IMR-90 (cell line): ENCODE measurements at regions not wholly inside any gene's neighbourhood (a gene's known extent, or its start where the extent isn't known, plus 50 kb on each side); places are given as distances from the start of the nearest gene placed in this dataset.

Experiments
- ATAC-seq: fragments of 200-7000 bp; cut with Tn5 transposase; 2 replicates; pipeline ENCODE4 v1.9.1; 2020; ENCODE audit warnings: low read depth, mild to moderate bottlenecking, moderate library complexity
- BruUV-seq: library from RNA; stranded (reverse); fragments of 400-500 nt; replicated peaks from 2 replicates; lab custom pipeline; 2021; lab: Mats Ljungman, UMichigan
- CTCF ChIA-PET: fragments of 300-600 bp; formaldehyde crosslinking; extraction: SDS; loops from one replicate; lab custom pipeline; 2021; ENCODE audit warnings: antibody characterized with exemption; lab: Yijun Ruan, JAX
- POLR2A ChIA-PET: fragments of 300-600 bp; sonication (Branson Sonifier 250); formaldehyde crosslinking; loops from one replicate; lab custom pipeline; 2022; ENCODE audit warnings: antibody characterized with exemption; ENCODE audit not compliant: unreplicated experiment; lab: Charles Lee
- DNase-seq: peaks from one replicate; pipeline ENCODE4 v3.0.0; 2013
- H2AFZ ChIP-seq: replicated peaks from 2 replicates; pipeline ENCODE3; 2013; ENCODE audit warnings: low read length, mild to moderate bottlenecking; ENCODE audit not compliant: poor library complexity
- H2AK5ac ChIP-seq: 2 replicates; pipeline ENCODE4 v1.6.1; 2013; ENCODE audit warnings: low read depth, low read length, inconsistent platforms
- H2AK9ac ChIP-seq: replicated peaks from 2 replicates; pipeline ENCODE3; 2013; ENCODE audit warnings: mild to moderate bottlenecking, low read depth, low read length, moderate library complexity; ENCODE audit not compliant: poor library complexity
- H2BK120ac ChIP-seq: 2 replicates; pipeline ENCODE4 v1.6.1; 2013; ENCODE audit warnings: low read depth, low read length, inconsistent platforms
- H2BK15ac ChIP-seq: 3 replicates; pipeline ENCODE4 v1.6.1; 2013; ENCODE audit warnings: low read depth, low read length, inconsistent platforms
- H2BK20ac ChIP-seq: 2 replicates; pipeline ENCODE4 v1.6.1; 2013; ENCODE audit warnings: low read depth, mild to moderate bottlenecking, inconsistent platforms, low read length, moderate library complexity
- H2BK5ac ChIP-seq: 2 replicates; pipeline ENCODE4 v1.6.1; 2013; ENCODE audit warnings: mild to moderate bottlenecking, low read depth, low read length, inconsistent platforms; ENCODE audit not compliant: poor library complexity, severe bottlenecking
- H3K14ac ChIP-seq: replicated peaks from 2 replicates; pipeline ENCODE4 v1.6.1; 2013; ENCODE audit warnings: low read depth, low read length, inconsistent platforms
- H3K18ac ChIP-seq: 2 replicates; pipeline ENCODE4 v1.6.1; 2013; ENCODE audit warnings: low read depth, low read length, control low read depth
- H3K23ac ChIP-seq: 2 replicates; pipeline ENCODE4 v1.6.1; 2013; ENCODE audit warnings: low read depth, low read length, inconsistent platforms
- H3K27ac ChIP-seq: 2 replicates; pipeline ENCODE4 v1.5.1; 2013; ENCODE audit warnings: mild to moderate bottlenecking, control low read depth, low read length; ENCODE audit not compliant: insufficient read depth
- H3K27me3 ChIP-seq: 2 replicates; pipeline ENCODE4 v1.6.1; 2013; ENCODE audit warnings: low read length; ENCODE audit not compliant: control insufficient read depth, insufficient read depth
- H3K36me3 ChIP-seq: 2 replicates; pipeline ENCODE4 v1.6.1; 2013; ENCODE audit warnings: low read length, mixed read lengths; ENCODE audit not compliant: control insufficient read depth, insufficient read depth
- H3K4ac ChIP-seq: 2 replicates; pipeline ENCODE4 v1.6.1; 2013; ENCODE audit warnings: low read depth, low read length, inconsistent platforms
- H3K4me1 ChIP-seq: 2 replicates; pipeline ENCODE4 v1.6.1; 2013; ENCODE audit warnings: low read length, mixed read lengths; ENCODE audit not compliant: control insufficient read depth, insufficient read depth
- H3K4me2 ChIP-seq: 2 replicates; pipeline ENCODE4 v1.6.1; 2013; ENCODE audit warnings: low read depth, mild to moderate bottlenecking, control low read depth, low read length, moderate library complexity
- H3K4me3 ChIP-seq: 2 replicates; pipeline ENCODE4 v1.5.1; 2013; ENCODE audit warnings: low read depth, mild to moderate bottlenecking, control low read depth, low read length, moderate library complexity; ENCODE audit not compliant: insufficient read depth
- H3K56ac ChIP-seq: 2 replicates; pipeline ENCODE4 v1.6.1; 2013; ENCODE audit warnings: low read length, inconsistent platforms; ENCODE audit not compliant: insufficient read depth; ENCODE audit errors: extremely low read depth
- H3K79me1 ChIP-seq, 2 experiments: 2 replicates each; pipeline ENCODE4 v1.6.1; 2013; ENCODE audit warnings: low read length in 2 of 2, inconsistent platforms in 1 of 2, low read depth in 1 of 2
- H3K9ac ChIP-seq: 2 replicates; pipeline ENCODE4 v1.6.1; 2013; ENCODE audit warnings: low read depth, low read length, control low read depth
- H3K9me1 ChIP-seq: 2 replicates; pipeline ENCODE4 v1.6.1; 2013; ENCODE audit warnings: low read length, inconsistent platforms; ENCODE audit not compliant: insufficient read depth
- H3K9me3 ChIP-seq: 2 replicates; pipeline ENCODE4 v1.6.1; 2013; ENCODE audit warnings: low read length; ENCODE audit not compliant: control insufficient read depth, insufficient read depth
- H4K20me1 ChIP-seq: 2 replicates; pipeline ENCODE4 v1.6.1; 2013; ENCODE audit warnings: low read length, inconsistent platforms; ENCODE audit not compliant: insufficient read depth
- H4K5ac ChIP-seq: 2 replicates; pipeline ENCODE4 v1.6.1; 2013; ENCODE audit warnings: mild to moderate bottlenecking, low read depth, low read length, control low read depth
- H4K8ac ChIP-seq, 2 experiments: 2 replicates each; pipeline ENCODE4 v1.6.1; 2013; ENCODE audit warnings: low read depth in 2 of 2, low read length in 2 of 2, control low read depth in 1 of 2, inconsistent platforms in 1 of 2
- H4K91ac ChIP-seq: 2 replicates; pipeline ENCODE4 v1.6.1; 2013; ENCODE audit warnings: low read depth, low read length, inconsistent platforms; ENCODE audit not compliant: insufficient read depth
- CEBPB ChIP-seq: IDR thresholded peaks from 2 replicates; pipeline ENCODE4 v1.6.1; 2012; ENCODE audit warnings: low read depth, low read length, improper control_type of control experiment
- CHD1 ChIP-seq: IDR thresholded peaks from 2 replicates; pipeline ENCODE4 v1.6.1; 2012; ENCODE audit warnings: low read depth, low read length, improper control_type of control experiment
- MAFK ChIP-seq: IDR thresholded peaks from 2 replicates; pipeline ENCODE4 v1.6.1; 2012; ENCODE audit warnings: low read depth, low read length, improper control_type of control experiment
- RFX5 ChIP-seq: IDR thresholded peaks from 2 replicates; pipeline ENCODE4 v1.8.0; 2012; ENCODE audit warnings: low read depth, mild to moderate bottlenecking, low read length, moderate library complexity
- SMC3 ChIP-seq: fragments of 150-350 bp; IDR thresholded peaks from 2 replicates; pipeline ENCODE4 v1.6.1; 2016; ENCODE audit warnings: low read depth, mild to moderate bottlenecking, antibody characterized with exemption, low read length, moderate library complexity
- USF2 ChIP-seq: fragments of 150-350 bp; IDR thresholded peaks from 2 replicates; pipeline ENCODE4 v1.6.1; 2017; ENCODE audit warnings: mild to moderate bottlenecking, antibody characterized with exemption, low read length, low read depth
- WGBS, 2 experiments: methylation state at CpG; one replicate each; pipeline versions ENCODE4 v1.1.5 to v1.1.7; 2013; ENCODE audit warnings: missing lambda C conversion rate in 2 of 2; ENCODE audit not compliant: insufficient read length in 1 of 2; ENCODE audit errors: extremely low coverage in 2 of 2; 5-methylcytosine and 5-hydroxymethylcytosine counted together
- dilution Hi-C: fragments of 300-500 bp; cut with HindIII; formaldehyde crosslinking; loops from one replicate; pipeline ENCODE4 v1.14.3; 2018; ENCODE audit warnings: low sequenced_read_pairs; ENCODE audit not compliant: unreplicated experiment
- in situ Hi-C: fragments of 300-500 bp; cut with MboI; formaldehyde crosslinking; loops from 3 replicates; pipeline ENCODE4 v1.14.3; 2019; ENCODE audit warnings: low sequenced_read_pairs, inconsistent platforms, mixed read lengths
- intact Hi-C: fragments of 100-400 bp; cut with micrococcal nuclease; formaldehyde crosslinking; loops from 2 replicates; pipeline ENCODE4 v1.10.0; 2022
- TF ChIP-seq, protein P1 (sequence below): fragments of 150-350 bp; IDR thresholded peaks from 2 replicates; pipeline ENCODE4 v1.6.1; 2016; ENCODE audit warnings: low read depth, mild to moderate bottlenecking, low read length, moderate library complexity, borderline replicate concordance
- TF ChIP-seq, protein P2 (sequence below): conservative IDR thresholded peaks from 2 replicates; pipeline ENCODE4 v1.5.1; 2012; ENCODE audit warnings: mild to moderate bottlenecking, low read depth, low read length, improper control_type of control experiment

GRCh38 chr2:147088871-147089270 is 756.0 kb upstream of the ACVR2A start:
- H3K4me3 ChIP-seq: no peak overlapping the region
- H2AFZ ChIP-seq: no peak overlapping the region
- H4K5ac ChIP-seq: no peak overlapping the region
- no peak overlapping the region for H2AK9ac ChIP-seq
- DNase-seq (no peak), ATAC-seq (no peak)
- no peak overlapping the region for H3K23ac ChIP-seq
- no peak overlapping the region for H4K8ac ChIP-seq
- H4K91ac ChIP-seq: no peak overlapping the region
- H3K4me2 ChIP-seq: no peak overlapping the region
- H2BK120ac ChIP-seq: no peak overlapping the region
- H2BK20ac ChIP-seq: no peak overlapping the region
- H3K27ac ChIP-seq: no peak overlapping the region
- intact Hi-C loops (no loop called here), dilution Hi-C loops (no loop called here), in situ Hi-C loops (loop anchor here (25.0 kb wide), 1 partner anchor 823 kb away; no protein-coding TSS in a partner anchor)
- no TSS peak for BruUV-seq
- H3K9ac ChIP-seq: no peak overlapping the region
- ChIA-PET CTCF (no interaction called here), POLR2A (no interaction called here)
- H3K18ac ChIP-seq: no peak overlapping the region
- no peaks in the 10 kb centered on the region for H3K9me3 ChIP-seq
- WGBS, 2 experiments: no CpG with 5 or more reads among the region's 2 CpGs
- no peak overlapping the region for H3K4ac ChIP-seq
- H3K14ac ChIP-seq: no peak overlapping the region
- no peak for TF ChIP-seq RFX5
- no peak for TF ChIP-seq CEBPB
- TF ChIP-seq, protein P1, sequence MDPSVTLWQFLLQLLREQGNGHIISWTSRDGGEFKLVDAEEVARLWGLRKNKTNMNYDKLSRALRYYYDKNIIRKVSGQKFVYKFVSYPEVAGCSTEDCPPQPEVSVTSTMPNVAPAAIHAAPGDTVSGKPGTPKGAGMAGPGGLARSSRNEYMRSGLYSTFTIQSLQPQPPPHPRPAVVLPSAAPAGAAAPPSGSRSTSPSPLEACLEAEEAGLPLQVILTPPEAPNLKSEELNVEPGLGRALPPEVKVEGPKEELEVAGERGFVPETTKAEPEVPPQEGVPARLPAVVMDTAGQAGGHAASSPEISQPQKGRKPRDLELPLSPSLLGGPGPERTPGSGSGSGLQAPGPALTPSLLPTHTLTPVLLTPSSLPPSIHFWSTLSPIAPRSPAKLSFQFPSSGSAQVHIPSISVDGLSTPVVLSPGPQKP: no peak
- TF ChIP-seq USF2: no peak
- TF ChIP-seq SMC3: no peak
- no peak for TF ChIP-seq MAFK
- no peak for TF ChIP-seq CHD1
- TF ChIP-seq, protein P2, sequence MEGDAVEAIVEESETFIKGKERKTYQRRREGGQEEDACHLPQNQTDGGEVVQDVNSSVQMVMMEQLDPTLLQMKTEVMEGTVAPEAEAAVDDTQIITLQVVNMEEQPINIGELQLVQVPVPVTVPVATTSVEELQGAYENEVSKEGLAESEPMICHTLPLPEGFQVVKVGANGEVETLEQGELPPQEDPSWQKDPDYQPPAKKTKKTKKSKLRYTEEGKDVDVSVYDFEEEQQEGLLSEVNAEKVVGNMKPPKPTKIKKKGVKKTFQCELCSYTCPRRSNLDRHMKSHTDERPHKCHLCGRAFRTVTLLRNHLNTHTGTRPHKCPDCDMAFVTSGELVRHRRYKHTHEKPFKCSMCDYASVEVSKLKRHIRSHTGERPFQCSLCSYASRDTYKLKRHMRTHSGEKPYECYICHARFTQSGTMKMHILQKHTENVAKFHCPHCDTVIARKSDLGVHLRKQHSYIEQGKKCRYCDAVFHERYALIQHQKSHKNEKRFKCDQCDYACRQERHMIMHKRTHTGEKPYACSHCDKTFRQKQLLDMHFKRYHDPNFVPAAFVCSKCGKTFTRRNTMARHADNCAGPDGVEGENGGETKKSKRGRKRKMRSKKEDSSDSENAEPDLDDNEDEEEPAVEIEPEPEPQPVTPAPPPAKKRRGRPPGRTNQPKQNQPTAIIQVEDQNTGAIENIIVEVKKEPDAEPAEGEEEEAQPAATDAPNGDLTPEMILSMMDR: no peak
- no peaks in the 10 kb centered on the region for H3K9me1 ChIP-seq
- H2BK15ac ChIP-seq: no peak overlapping the region
- no peaks in the 10 kb centered on the region for H3K36me3 ChIP-seq
- H2BK5ac ChIP-seq: no peak overlapping the region
- no peaks in the 10 kb centered on the region for H3K79me1 ChIP-seq
- no peaks in the 10 kb centered on the region; the same call in 1 of the 2 replicates for H3K4me1 ChIP-seq
- no peak overlapping the region for H3K56ac ChIP-seq
- no peaks in the 10 kb centered on the region for H4K20me1 ChIP-seq
- H2AK5ac ChIP-seq: no peak overlapping the region
- H3K27me3 ChIP-seq: no peaks in the 10 kb centered on the region
